ENCODE measurements at regions not wholly inside any gene's neighbourhood (a gene's known extent, or its start where the extent isn't known, plus 50 kb on each side); places are given as distances from the start of the nearest gene placed in this dataset.

DNA sequence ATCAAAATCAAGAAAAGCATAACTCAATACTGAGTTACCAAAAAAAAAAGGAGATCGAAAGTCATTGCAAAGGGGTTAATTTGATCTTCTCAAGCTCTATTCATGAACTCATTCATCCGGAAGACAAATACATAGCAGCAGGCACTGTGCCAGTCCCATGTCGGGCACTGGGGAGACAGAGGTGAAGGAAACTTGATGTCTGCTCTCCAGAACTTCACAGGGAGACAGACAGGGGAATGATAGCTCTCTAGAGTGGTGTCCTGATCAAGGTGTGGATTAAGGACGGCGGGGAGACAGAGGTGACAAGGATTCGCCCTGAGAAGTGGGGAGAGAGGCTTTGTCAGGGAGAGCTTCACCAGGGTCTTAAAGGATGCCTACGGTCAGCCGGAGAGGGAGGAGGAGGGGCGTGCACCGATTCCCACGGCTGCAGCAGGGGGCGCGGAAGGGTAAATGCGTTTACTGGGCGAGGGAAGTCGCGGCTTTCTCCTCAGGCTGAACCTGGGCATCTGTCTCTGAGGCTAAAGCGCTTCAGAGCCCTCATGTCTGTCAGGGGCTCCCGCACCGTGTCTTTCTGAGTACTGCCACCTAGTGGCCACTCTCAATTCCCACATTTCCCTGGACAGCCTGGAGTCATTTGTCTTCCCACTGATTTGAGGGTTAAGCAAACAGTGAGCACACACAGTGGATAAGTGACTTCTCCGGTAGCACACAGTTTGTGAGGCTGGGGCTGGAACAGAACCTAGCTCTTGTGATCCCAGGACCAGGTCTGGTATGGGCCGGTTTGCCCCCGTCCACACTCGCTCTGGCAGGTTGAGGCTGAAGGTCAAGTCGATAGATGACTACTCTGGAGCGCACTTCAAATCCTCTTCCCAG is 152.8 kb downstream of the TENT5C start (continued):
- TF ChIP-seq, protein P1, sequence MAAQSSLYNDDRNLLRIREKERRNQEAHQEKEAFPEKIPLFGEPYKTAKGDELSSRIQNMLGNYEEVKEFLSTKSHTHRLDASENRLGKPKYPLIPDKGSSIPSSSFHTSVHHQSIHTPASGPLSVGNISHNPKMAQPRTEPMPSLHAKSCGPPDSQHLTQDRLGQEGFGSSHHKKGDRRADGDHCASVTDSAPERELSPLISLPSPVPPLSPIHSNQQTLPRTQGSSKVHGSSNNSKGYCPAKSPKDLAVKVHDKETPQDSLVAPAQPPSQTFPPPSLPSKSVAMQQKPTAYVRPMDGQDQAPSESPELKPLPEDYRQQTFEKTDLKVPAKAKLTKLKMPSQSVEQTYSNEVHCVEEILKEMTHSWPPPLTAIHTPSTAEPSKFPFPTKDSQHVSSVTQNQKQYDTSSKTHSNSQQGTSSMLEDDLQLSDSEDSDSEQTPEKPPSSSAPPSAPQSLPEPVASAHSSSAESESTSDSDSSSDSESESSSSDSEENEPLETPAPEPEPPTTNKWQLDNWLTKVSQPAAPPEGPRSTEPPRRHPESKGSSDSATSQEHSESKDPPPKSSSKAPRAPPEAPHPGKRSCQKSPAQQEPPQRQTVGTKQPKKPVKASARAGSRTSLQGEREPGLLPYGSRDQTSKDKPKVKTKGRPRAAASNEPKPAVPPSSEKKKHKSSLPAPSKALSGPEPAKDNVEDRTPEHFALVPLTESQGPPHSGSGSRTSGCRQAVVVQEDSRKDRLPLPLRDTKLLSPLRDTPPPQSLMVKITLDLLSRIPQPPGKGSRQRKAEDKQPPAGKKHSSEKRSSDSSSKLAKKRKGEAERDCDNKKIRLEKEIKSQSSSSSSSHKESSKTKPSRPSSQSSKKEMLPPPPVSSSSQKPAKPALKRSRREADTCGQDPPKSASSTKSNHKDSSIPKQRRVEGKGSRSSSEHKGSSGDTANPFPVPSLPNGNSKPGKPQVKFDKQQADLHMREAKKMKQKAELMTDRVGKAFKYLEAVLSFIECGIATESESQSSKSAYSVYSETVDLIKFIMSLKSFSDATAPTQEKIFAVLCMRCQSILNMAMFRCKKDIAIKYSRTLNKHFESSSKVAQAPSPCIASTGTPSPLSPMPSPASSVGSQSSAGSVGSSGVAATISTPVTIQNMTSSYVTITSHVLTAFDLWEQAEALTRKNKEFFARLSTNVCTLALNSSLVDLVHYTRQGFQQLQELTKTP (IDR thresholded peaks at IDR 0.05; ENCODE audit: low read depth in 1 of 2, partially characterized antibody in 2 of 2), result no peak
- TF ChIP-seq, protein P2, sequence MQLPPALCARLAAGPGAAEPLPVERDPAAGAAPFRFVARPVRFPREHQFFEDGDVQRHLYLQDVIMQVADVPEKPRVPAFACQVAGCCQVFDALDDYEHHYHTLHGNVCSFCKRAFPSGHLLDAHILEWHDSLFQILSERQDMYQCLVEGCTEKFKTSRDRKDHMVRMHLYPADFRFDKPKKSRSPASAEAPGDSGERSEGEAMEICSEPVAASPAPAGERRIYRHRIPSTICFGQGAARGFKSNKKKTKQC (CRISPR knock-in tag; IDR thresholded peaks at IDR 0.05), result 0 out of 2 replicates have a peak, but pooled peaks have one; percentile 48
- TF ChIP-seq ERF (CRISPR knock-in tag; IDR thresholded peaks at IDR 0.05), result no peak
- TF ChIP-seq PPARD (CRISPR knock-in tag; IDR thresholded peaks at IDR 0.05), result no peak
- 0 out of 2 replicates have a peak, but pooled peaks have one; percentile 40 for TF ChIP-seq MTA3 (IDR thresholded peaks at IDR 0.05; ENCODE audit: borderline replicate concordance)
- TF ChIP-seq ZBED1 (IDR thresholded peaks at IDR 0.05), result no peak
- no peak for TF ChIP-seq ZNF232 (CRISPR knock-in tag; IDR thresholded peaks at IDR 0.05)
- TF ChIP-seq, protein P3, sequence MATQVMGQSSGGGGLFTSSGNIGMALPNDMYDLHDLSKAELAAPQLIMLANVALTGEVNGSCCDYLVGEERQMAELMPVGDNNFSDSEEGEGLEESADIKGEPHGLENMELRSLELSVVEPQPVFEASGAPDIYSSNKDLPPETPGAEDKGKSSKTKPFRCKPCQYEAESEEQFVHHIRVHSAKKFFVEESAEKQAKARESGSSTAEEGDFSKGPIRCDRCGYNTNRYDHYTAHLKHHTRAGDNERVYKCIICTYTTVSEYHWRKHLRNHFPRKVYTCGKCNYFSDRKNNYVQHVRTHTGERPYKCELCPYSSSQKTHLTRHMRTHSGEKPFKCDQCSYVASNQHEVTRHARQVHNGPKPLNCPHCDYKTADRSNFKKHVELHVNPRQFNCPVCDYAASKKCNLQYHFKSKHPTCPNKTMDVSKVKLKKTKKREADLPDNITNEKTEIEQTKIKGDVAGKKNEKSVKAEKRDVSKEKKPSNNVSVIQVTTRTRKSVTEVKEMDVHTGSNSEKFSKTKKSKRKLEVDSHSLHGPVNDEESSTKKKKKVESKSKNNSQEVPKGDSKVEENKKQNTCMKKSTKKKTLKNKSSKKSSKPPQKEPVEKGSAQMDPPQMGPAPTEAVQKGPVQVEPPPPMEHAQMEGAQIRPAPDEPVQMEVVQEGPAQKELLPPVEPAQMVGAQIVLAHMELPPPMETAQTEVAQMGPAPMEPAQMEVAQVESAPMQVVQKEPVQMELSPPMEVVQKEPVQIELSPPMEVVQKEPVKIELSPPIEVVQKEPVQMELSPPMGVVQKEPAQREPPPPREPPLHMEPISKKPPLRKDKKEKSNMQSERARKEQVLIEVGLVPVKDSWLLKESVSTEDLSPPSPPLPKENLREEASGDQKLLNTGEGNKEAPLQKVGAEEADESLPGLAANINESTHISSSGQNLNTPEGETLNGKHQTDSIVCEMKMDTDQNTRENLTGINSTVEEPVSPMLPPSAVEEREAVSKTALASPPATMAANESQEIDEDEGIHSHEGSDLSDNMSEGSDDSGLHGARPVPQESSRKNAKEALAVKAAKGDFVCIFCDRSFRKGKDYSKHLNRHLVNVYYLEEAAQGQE (IDR thresholded peaks at IDR 0.05; ENCODE audit: borderline replicate concordance), result peak; percentile 82
- TF ChIP-seq, protein P3 (CRISPR knock-in tag; IDR thresholded peaks at IDR 0.05; ENCODE audit: low read depth), result no peak
- 0 out of 2 replicates have a peak, but pooled peaks have one; percentile 39 for TF ChIP-seq SMARCE1 (IDR thresholded peaks at IDR 0.05)
- TF ChIP-seq, protein P4, sequence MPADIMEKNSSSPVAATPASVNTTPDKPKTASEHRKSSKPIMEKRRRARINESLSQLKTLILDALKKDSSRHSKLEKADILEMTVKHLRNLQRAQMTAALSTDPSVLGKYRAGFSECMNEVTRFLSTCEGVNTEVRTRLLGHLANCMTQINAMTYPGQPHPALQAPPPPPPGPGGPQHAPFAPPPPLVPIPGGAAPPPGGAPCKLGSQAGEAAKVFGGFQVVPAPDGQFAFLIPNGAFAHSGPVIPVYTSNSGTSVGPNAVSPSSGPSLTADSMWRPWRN (IDR thresholded peaks at IDR 0.05; ENCODE audit: low read depth), result no peak
- TF ChIP-seq HDAC6 (IDR thresholded peaks at IDR 0.05; ENCODE audit: low read depth, low read length), result no peak
- no peak for TF ChIP-seq ZBTB8A (IDR thresholded peaks at IDR 0.05; ENCODE audit: partially characterized antibody)
- TF ChIP-seq RAD21 (CRISPR knock-in tag; conservative IDR thresholded peaks at IDR 0.05 in 1 of 2, IDR thresholded peaks at IDR 0.05 in 1 of 2), result peak; percentile 77 to 92
